ENCODE measurements at regions not wholly inside any gene's neighbourhood (a gene's known extent, or its start where the extent isn't known, plus 50 kb on each side); places are given as distances from the start of the nearest gene placed in this dataset.

DNA sequence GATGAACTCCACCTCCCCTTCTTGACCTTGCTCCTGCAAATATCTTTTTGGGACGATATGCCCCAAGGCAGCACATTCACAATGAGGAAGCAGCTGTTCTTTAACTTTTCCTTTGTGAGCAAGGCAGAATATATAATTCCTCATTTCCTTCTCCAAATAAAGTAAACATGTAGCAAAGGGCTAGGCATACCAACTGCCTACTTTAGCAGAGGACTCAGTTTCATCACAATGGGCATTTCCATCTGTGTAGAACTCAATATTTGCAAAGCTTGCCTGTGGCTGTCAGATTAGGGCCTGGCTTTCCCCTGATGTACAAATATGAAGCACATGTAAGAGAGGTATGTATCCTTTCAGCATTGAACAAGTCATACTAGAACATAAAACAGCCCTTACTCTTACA, 366.9 kb downstream of the RSL24D1 start:
- 38% methylated on average over 1 of the region's 1 CpG for WGBS (ENCODE audit: low lambda C conversion rate, missing lambda C conversion rate)

GRCh38 chr15:54820811-54821210, 375.9 kb downstream of the RSL24D1 start:
- Histone ChIP-seq H3K27me3 (no peaks in the 10 kb centered on the region), H3K9me2 (replicated peaks; ENCODE audit: insufficient read depth) (no peaks in the 10 kb centered on the region), H3K4me2 (no peak overlapping the region), H3K79me2 (no peaks in the 10 kb centered on the region), H2AFZ (no peak overlapping the region), H3K4me3 (no peak overlapping the region), H3K9me3 (ENCODE audit: low read depth) (no peaks in the 10 kb centered on the region), H3K27ac (no peak overlapping the region), H4K20me1 (ENCODE audit: insufficient read depth, poor library complexity, severe bottlenecking) (no peaks in the 10 kb centered on the region), H3K4me1 (ENCODE audit: insufficient read depth) (no peaks in the 10 kb centered on the region), H3K36me3 (replicated peaks; ENCODE audit: insufficient read depth, low read depth) (no peaks in the 10 kb centered on the region)
- WGBS (ENCODE audit: low lambda C conversion rate, missing lambda C conversion rate), result 72% methylated on average over 5 of the region's 5 CpGs
- TF ChIP-seq EZH2 (IDR thresholded peaks at IDR 0.05; ENCODE audit: borderline replicate concordance) (no peak), CTCF (IDR thresholded peaks at IDR 0.05; ENCODE audit: poor library complexity) (no peak), EZH2phosphoT487 (IDR thresholded peaks at IDR 0.05; ENCODE audit: low read depth, severe bottlenecking, unreplicated experiment) (no peak)
- DNase-seq (ENCODE audit: low spot score), result no peak

More for the DNA sequence above, 366.9 kb downstream of the RSL24D1 start:
- Histone ChIP-seq H3K4me3 (no peak overlapping the region), H3K27ac (no peak overlapping the region), H3K4me2 (no peak overlapping the region), H3K4me1 (ENCODE audit: insufficient read depth) (no peaks in the 10 kb centered on the region), H4K20me1 (ENCODE audit: insufficient read depth, poor library complexity, severe bottlenecking) (no peaks in the 10 kb centered on the region), H2AFZ (no peak overlapping the region), H3K36me3 (replicated peaks; ENCODE audit: insufficient read depth, low read depth) (no peaks in the 10 kb centered on the region), H3K79me2 (no peaks in the 10 kb centered on the region), H3K9me2 (replicated peaks; ENCODE audit: insufficient read depth) (no peaks in the 10 kb centered on the region), H3K9me3 (ENCODE audit: low read depth) (no peaks in the 10 kb centered on the region), H3K27me3 (no peaks in the 10 kb centered on the region)
- no peak for DNase-seq (ENCODE audit: low spot score)
- TF ChIP-seq EZH2phosphoT487 (IDR thresholded peaks at IDR 0.05; ENCODE audit: low read depth, severe bottlenecking, unreplicated experiment) (no peak), CTCF (IDR thresholded peaks at IDR 0.05; ENCODE audit: poor library complexity) (no peak), EZH2 (IDR thresholded peaks at IDR 0.05; ENCODE audit: borderline replicate concordance) (no peak)

DNA sequence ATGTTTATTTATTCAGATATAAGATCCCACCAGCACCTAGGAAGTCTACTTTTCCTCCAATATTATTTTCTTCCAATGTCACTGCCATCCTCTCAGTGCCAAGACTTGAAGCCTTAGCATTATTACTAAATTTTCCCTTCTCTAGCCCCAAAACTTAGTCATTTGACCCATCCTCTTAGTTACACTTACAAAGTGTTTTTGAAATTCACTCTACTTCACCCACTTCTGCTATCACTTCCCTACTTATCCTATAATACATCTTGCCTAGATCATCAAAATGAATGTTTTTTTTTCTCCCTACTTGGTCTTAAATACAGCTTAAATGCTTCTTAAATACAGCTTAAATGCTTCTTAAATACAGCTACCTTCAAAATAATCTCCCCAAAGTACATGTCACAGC, 376.6 kb downstream of the RSL24D1 start:
- TF ChIP-seq EZH2 (IDR thresholded peaks at IDR 0.05; ENCODE audit: borderline replicate concordance) (no peak), EZH2phosphoT487 (IDR thresholded peaks at IDR 0.05; ENCODE audit: low read depth, severe bottlenecking, unreplicated experiment) (no peak), CTCF (IDR thresholded peaks at IDR 0.05; ENCODE audit: poor library complexity) (no peak)
- H3K9me3 ChIP-seq (ENCODE audit: low read depth), result no peaks in the 10 kb centered on the region
- H3K27ac ChIP-seq, result no peak overlapping the region
- no peaks in the 10 kb centered on the region for H3K36me3 ChIP-seq (replicated peaks; ENCODE audit: insufficient read depth, low read depth)
- H3K4me2 ChIP-seq, result no peak overlapping the region
- DNase-seq (ENCODE audit: low spot score), result no peak
- H3K9me2 ChIP-seq (replicated peaks; ENCODE audit: insufficient read depth), result no peaks in the 10 kb centered on the region
- H3K4me1 ChIP-seq (ENCODE audit: insufficient read depth), result no peaks in the 10 kb centered on the region
- no peaks in the 10 kb centered on the region for H3K27me3 ChIP-seq
- H2AFZ ChIP-seq, result no peak overlapping the region
- H4K20me1 ChIP-seq (ENCODE audit: insufficient read depth, poor library complexity, severe bottlenecking), result no peaks in the 10 kb centered on the region
- H3K79me2 ChIP-seq, result no peaks in the 10 kb centered on the region
- no peak overlapping the region for H3K4me3 ChIP-seq

GRCh38 chr15:54816401-54816800, 380.3 kb downstream of the RSL24D1 start:
- no peak overlapping the region for H3K4me3 ChIP-seq
- no peaks in the 10 kb centered on the region for H3K9me2 ChIP-seq (replicated peaks; ENCODE audit: insufficient read depth)
- H3K4me1 ChIP-seq (ENCODE audit: insufficient read depth), result no peaks in the 10 kb centered on the region
- H3K9me3 ChIP-seq (ENCODE audit: low read depth), result no peaks in the 10 kb centered on the region
- H3K36me3 ChIP-seq (replicated peaks; ENCODE audit: insufficient read depth, low read depth), result no peaks in the 10 kb centered on the region
- H3K27me3 ChIP-seq, result no peaks in the 10 kb centered on the region
- TF ChIP-seq EZH2 (IDR thresholded peaks at IDR 0.05; ENCODE audit: borderline replicate concordance), result no peak
- TF ChIP-seq EZH2phosphoT487 (IDR thresholded peaks at IDR 0.05; ENCODE audit: low read depth, severe bottlenecking, unreplicated experiment), result no peak
- TF ChIP-seq CTCF (IDR thresholded peaks at IDR 0.05; ENCODE audit: poor library complexity), result no peak
- H2AFZ ChIP-seq, result no peak overlapping the region
- H3K79me2 ChIP-seq, result no peaks in the 10 kb centered on the region
- no peak for DNase-seq (ENCODE audit: low spot score)
- no peaks in the 10 kb centered on the region for H4K20me1 ChIP-seq (ENCODE audit: insufficient read depth, poor library complexity, severe bottlenecking)
- H3K27ac ChIP-seq, result no peak overlapping the region
- 59% methylated on average over 1 of the region's 1 CpG for WGBS (ENCODE audit: low lambda C conversion rate, missing lambda C conversion rate)
- H3K4me2 ChIP-seq, result no peak overlapping the region

Measured in hepatocyte (in vitro differentiated cells).